Muscle layer of colon (tissue), 2 donors: ENCODE measurements at regions not wholly inside any gene's neighbourhood (a gene's known extent, or its start where the extent isn't known, plus 50 kb on each side); places are given as distances from the start of the nearest gene placed in this dataset.

Experiments
- H3K27ac ChIP-seq: one replicate; pipeline ENCODE4 v1.7.0; 2013; ENCODE audit warnings: low read depth, mild to moderate bottlenecking, low read length, moderate library complexity
- H3K27me3 ChIP-seq, 2 donors: one replicate each; pipeline ENCODE4 v1.7.0; 2013; ENCODE audit warnings: low read length in 2 of 2, mild to moderate bottlenecking in 2 of 2; ENCODE audit not compliant: insufficient read depth in 2 of 2, control insufficient read depth in 1 of 2
- H3K36me3 ChIP-seq: one replicate; pipeline ENCODE4 v1.7.0; 2013; ENCODE audit warnings: mild to moderate bottlenecking, low read length; ENCODE audit not compliant: insufficient read depth
- H3K4me1 ChIP-seq: one replicate; pipeline ENCODE4 v1.7.0; 2013; ENCODE audit warnings: mild to moderate bottlenecking, low read length; ENCODE audit not compliant: insufficient read depth
- H3K4me3 ChIP-seq, 2 donors: one replicate each; pipeline ENCODE4 v1.7.0; 2013; ENCODE audit warnings: low read length in 2 of 2, low read depth in 1 of 2, mild to moderate bottlenecking in 1 of 2, moderate library complexity in 1 of 2
- H3K9ac ChIP-seq: one replicate; pipeline ENCODE4 v1.7.0; 2013; ENCODE audit warnings: low read length
- H3K9me3 ChIP-seq: one replicate; pipeline ENCODE4 v1.7.0; 2013; ENCODE audit warnings: mild to moderate bottlenecking, low read length
- donor health status: abdominal sarcoma.
- donor health status: Adenocarcinoma of cecum.

DNA sequence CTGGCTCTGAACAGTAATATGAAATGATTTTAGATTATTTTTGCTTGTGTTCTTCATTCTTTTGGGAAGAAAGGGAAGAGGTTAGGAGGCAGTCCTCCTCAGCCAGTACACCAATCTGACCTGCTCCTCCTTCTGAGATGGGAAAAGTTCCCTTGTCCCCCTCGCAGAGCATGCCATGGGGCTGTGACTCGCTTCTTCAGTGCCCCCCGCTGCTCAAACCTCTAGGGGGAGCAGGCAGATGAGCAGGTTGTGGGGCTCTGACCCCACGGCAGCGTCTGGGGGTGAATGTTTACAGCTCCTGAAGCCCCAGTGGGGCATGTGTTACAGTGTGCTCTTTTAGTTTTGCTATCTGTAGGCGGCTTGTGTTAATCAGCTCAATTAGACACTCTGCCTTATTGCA is 50.9 kb upstream of the KLF9 start:
- no peak overlapping the region for H3K27ac ChIP-seq
- H3K27me3 ChIP-seq: no peaks in the 10 kb centered on the region
- no peaks in the 10 kb centered on the region for H3K9me3 ChIP-seq
- H3K4me3 ChIP-seq: no peak overlapping the region
- no peak overlapping the region for H3K9ac ChIP-seq
- H3K36me3 ChIP-seq: no peaks in the 10 kb centered on the region
- peaks cover 10% of the 10 kb centered on the region for H3K4me1 ChIP-seq
